BE2C (cell line): ENCODE measurements at regions not wholly inside any gene's neighbourhood (a gene's known extent, or its start where the extent isn't known, plus 50 kb on each side); places are given as distances from the start of the nearest gene placed in this dataset.

Experiments
- DNase-seq: peaks from one replicate; pipeline ENCODE4 v3.0.0-alpha.2; 2020
- H3K27me3 ChIP-seq: fragments of 250-450 bp; sonication (Bioruptor Pico); 2 replicates; pipeline ENCODE4 v1.5.1; 2020; ENCODE audit warnings: mild to moderate bottlenecking
- H3K36me3 ChIP-seq: fragments of 250-450 bp; sonication (Bioruptor Pico); 2 replicates; pipeline ENCODE4 v1.5.1; 2020; ENCODE audit warnings: mild to moderate bottlenecking
- H3K4me1 ChIP-seq: fragments of 250-450 bp; sonication (Bioruptor Pico); 2 replicates; pipeline ENCODE4 v1.5.1; 2020
- H3K4me3 ChIP-seq: 2 replicates; pipeline ENCODE4 v1.5.1; 2011; ENCODE audit warnings: low read depth, low read length
- H3K9me3 ChIP-seq: fragments of 250-450 bp; sonication (Bioruptor Pico); 2 replicates; pipeline ENCODE4 v1.5.1; 2020
- TF ChIP-seq, protein P1 (sequence below): IDR thresholded peaks from 2 replicates; pipeline ENCODE4 v1.5.1; 2012; ENCODE audit warnings: mild to moderate bottlenecking, low read depth, low read length

DNA sequence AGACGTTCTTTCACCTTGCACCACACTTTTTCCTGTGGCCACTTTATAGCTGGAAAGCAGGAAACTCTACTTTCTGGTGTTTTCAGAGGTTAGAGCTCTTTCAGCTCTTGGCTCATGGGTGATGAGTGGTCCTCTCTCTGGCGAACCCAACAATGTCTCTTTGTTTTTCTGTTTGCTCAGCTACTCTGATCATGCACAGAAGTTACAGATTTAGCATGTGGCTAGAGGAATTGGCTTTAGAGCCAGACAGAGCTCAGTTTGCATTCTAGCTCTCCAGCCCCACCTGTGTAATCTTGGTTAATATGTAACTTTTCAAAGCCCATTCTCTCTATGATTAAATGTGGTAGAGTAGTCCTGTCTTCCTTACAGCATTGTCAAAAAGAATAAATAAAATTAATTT, 225.2 kb downstream of the HAPSTR1 start:
- H3K4me3 ChIP-seq: no peak overlapping the region
- no peaks in the 10 kb centered on the region for H3K27me3 ChIP-seq
- H3K4me1 ChIP-seq: no peaks in the 10 kb centered on the region
- no peak for DNase-seq
- TF ChIP-seq, protein P1, sequence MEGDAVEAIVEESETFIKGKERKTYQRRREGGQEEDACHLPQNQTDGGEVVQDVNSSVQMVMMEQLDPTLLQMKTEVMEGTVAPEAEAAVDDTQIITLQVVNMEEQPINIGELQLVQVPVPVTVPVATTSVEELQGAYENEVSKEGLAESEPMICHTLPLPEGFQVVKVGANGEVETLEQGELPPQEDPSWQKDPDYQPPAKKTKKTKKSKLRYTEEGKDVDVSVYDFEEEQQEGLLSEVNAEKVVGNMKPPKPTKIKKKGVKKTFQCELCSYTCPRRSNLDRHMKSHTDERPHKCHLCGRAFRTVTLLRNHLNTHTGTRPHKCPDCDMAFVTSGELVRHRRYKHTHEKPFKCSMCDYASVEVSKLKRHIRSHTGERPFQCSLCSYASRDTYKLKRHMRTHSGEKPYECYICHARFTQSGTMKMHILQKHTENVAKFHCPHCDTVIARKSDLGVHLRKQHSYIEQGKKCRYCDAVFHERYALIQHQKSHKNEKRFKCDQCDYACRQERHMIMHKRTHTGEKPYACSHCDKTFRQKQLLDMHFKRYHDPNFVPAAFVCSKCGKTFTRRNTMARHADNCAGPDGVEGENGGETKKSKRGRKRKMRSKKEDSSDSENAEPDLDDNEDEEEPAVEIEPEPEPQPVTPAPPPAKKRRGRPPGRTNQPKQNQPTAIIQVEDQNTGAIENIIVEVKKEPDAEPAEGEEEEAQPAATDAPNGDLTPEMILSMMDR: no peak
- H3K36me3 ChIP-seq: no peaks in the 10 kb centered on the region
- H3K9me3 ChIP-seq: no peaks in the 10 kb centered on the region

DNA sequence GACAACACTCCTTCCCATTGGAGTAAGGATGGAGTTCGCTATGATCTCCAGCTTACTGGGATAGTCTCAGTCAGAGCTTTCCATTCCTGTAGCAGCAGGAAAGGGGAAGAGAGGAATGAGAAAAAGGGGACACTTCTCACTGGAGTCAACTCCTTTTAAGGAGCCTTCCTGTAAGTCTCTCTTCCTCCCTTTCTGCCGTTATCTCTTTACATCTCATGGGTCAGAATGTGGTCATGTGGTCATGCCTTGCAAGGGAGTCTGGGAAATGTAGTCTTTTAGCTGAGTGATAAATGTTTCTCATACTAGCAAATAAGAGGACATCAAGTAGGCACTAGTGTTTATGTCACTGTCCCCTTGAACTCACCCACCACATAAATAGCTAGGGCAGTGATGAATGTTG, 227.3 kb downstream of the HAPSTR1 start:
- Histone ChIP-seq H3K4me1 (no peaks in the 10 kb centered on the region), H3K4me3 (no peak overlapping the region), H3K36me3 (no peaks in the 10 kb centered on the region), H3K27me3 (no peaks in the 10 kb centered on the region), H3K9me3 (no peaks in the 10 kb centered on the region)
- TF ChIP-seq, protein P1: no peak
- DNase-seq: no peak

DNA sequence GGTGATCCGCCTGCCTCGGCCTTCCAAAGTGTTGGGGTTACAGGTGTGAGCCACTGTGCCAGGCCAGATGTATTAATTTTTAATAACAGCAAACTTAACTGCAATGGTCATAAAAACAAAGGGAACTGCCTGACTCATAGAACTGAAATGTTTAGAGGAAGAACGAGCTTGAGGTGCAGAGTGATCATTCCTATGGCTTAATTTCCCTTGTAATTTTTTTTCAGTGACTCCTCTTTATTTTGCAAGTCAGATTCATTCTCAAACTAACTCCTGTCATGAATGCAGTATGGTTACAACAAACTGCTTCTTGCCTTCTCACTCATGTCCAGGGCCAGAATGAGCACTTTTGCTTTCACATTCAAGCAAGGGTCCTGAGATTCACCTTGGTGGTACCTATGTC, 231.3 kb downstream of the HAPSTR1 start:
- Histone ChIP-seq H3K9me3 (no peaks in the 10 kb centered on the region), H3K27me3 (no peaks in the 10 kb centered on the region), H3K4me1 (no peaks in the 10 kb centered on the region), H3K4me3 (no peak overlapping the region), H3K36me3 (no peaks in the 10 kb centered on the region)
- TF ChIP-seq, protein P1: no peak
- DNase-seq: no peak

DNA sequence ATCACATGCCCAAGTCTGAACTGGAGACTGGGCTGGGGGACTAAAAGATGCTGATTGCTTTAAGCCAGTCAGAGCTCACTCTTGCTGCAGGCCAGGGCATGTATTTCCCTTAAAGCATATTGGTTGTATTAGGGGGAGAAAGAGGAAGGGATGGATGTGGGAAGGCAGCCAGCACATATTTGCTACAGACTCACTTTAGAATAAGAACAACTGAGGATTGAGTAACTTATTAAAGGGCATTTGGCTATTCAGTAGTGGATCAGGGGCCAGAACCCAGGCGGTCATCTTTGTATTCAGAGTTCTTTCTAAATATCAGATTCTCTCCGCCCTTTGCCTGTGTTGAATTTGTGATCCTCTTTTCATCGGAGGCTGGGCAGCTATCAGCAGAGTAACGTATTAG, 231.7 kb downstream of the HAPSTR1 start:
- Histone ChIP-seq H3K4me1 (no peaks in the 10 kb centered on the region), H3K36me3 (no peaks in the 10 kb centered on the region), H3K27me3 (no peaks in the 10 kb centered on the region), H3K9me3 (no peaks in the 10 kb centered on the region), H3K4me3 (no peak overlapping the region)
- TF ChIP-seq, protein P1: no peak
- no peak for DNase-seq

DNA sequence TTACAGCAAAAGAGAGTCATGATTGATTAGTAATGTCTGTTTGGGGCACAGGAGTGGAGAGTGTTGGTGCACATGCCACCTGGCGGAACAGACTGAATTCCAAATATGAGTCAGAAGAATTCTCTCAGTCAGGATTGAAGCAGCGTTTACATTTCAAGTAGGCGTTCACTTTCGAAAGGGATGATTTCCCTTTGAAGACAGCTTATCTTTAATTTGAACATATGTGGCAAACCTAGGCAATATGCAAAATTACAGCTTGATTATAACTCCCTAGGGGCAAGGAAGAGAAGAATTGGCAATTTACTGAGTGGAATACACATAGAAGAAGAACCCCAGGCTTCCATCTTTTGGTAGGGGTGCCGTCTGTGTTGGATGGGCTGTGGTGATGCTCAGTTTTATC, 235.8 kb downstream of the HAPSTR1 start:
- no peak for DNase-seq
- Histone ChIP-seq H3K9me3 (no peaks in the 10 kb centered on the region), H3K27me3 (no peaks in the 10 kb centered on the region)

DNA sequence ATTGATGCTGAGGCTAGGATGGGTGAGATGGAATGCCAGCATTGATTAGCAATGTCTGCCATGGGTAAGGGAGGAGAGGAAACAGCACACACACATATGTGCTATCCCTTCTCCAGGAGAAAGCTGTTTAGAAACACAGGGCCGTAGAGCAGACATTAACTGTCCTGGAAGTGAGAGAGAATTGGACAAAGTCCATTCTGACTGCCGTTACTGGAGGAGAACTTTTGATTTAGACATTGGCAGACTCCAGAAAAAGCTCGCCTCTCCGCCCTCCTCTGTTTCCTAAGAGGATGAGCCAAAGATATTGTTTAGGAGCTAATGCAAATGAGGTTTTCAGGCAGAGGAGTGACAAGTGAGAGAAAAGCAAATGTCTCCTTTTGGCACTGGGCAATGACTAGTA, 237.0 kb downstream of the HAPSTR1 start:
- Histone ChIP-seq H3K4me3 (no peak overlapping the region), H3K36me3 (no peaks in the 10 kb centered on the region), H3K9me3 (no peaks in the 10 kb centered on the region), H3K27me3 (no peaks in the 10 kb centered on the region), H3K4me1 (no peaks in the 10 kb centered on the region)
- TF ChIP-seq, protein P1: no peak
- DNase-seq: no peak

More for the DNA sequence above, 235.8 kb downstream of the HAPSTR1 start:
- H3K4me3 ChIP-seq: no peak overlapping the region
- no peaks in the 10 kb centered on the region for H3K4me1 ChIP-seq
- H3K36me3 ChIP-seq: no peaks in the 10 kb centered on the region
- TF ChIP-seq, protein P1: no peak
